Activated CD8-positive, alpha-beta memory T cell treated with anti-CD3 and anti-CD28 coated beads for 1 hour (primary cell): ENCODE measurements at regions not wholly inside any gene's neighbourhood (a gene's known extent, or its start where the extent isn't known, plus 50 kb on each side); places are given as distances from the start of the nearest gene placed in this dataset.
"Not testable (repeated sequence)": the region's sequence is repeated elsewhere in the genome, so short reads cannot be mapped to it uniquely, and the experiment has no call there.

Experiments
- DNase-seq, 2 donors: peaks; one replicate each; pipeline ENCODE4 v3.0.0-alpha.2; 2020; ENCODE audit warnings: low read depth in 1 of 2; ENCODE audit errors: extremely low read depth in 1 of 2

GRCh38 chr14:86780876-86781510 is 1212.0 kb downstream of the GALC start:
- no peak for DNase-seq

GRCh38 chr14:86780461-86780860 is 1212.5 kb downstream of the GALC start:
- DNase-seq = no peak

GRCh38 chr14:86779416-86779815 is 1213.6 kb downstream of the GALC start:
- no peak for DNase-seq

GRCh38 chr14:86777963-86778602 is 1214.9 kb downstream of the GALC start:
- no peak for DNase-seq

- DNase-seq = not testable (repeated sequence)
These were observed 1217.1 kb downstream of the GALC start for GRCh38 chr14:86775896-86776295.

GRCh38 chr14:86774916-86775315 is 1218.1 kb downstream of the GALC start:
- DNase-seq = no peak

GRCh38 chr14:86772075-86772474 is 1220.9 kb downstream of the GALC start:
- DNase-seq = no peak

GRCh38 chr14:86770186-86770585 is 1222.8 kb downstream of the GALC start:
- no peak for DNase-seq

GRCh38 chr14:86766469-86766868 is 1226.5 kb downstream of the GALC start:
- no peak for DNase-seq

GRCh38 chr14:86761611-86762010 is 1231.4 kb downstream of the GALC start:
- DNase-seq = no peak

- no peak for DNase-seq
These were observed 1226.7 kb downstream of the FLRT2 start for GRCh38 chr14:86756521-86757190.

- DNase-seq = not testable (repeated sequence)
These were observed 1220.5 kb downstream of the FLRT2 start for GRCh38 chr14:86750488-86750887.

- DNase-seq = no peak
These were observed 1209.8 kb downstream of the FLRT2 start for GRCh38 chr14:86739761-86740160.

GRCh38 chr14:86731427-86731826 is 1201.5 kb downstream of the FLRT2 start:
- not testable (repeated sequence) for DNase-seq

GRCh38 chr14:86723254-86723624 is 1193.3 kb downstream of the FLRT2 start:
- DNase-seq = no peak

- no peak for DNase-seq
These were observed 1192.8 kb downstream of the FLRT2 start for GRCh38 chr14:86722612-86723253.

GRCh38 chr14:86714575-86714974 is 1184.6 kb downstream of the FLRT2 start:
- DNase-seq = no peak

- no peak for DNase-seq
These were observed 1184.2 kb downstream of the FLRT2 start for GRCh38 chr14:86714153-86714552.

- DNase-seq = no peak
These were observed 1182.8 kb downstream of the FLRT2 start for GRCh38 chr14:86712727-86713126.

GRCh38 chr14:86712176-86712575 is 1182.2 kb downstream of the FLRT2 start:
- no peak for DNase-seq

GRCh38 chr14:86708846-86709339 is 1178.9 kb downstream of the FLRT2 start:
- DNase-seq = no peak

- DNase-seq = no peak
These were observed 1177.1 kb downstream of the FLRT2 start for GRCh38 chr14:86707071-86707470.
